RWPE2 (cell line): ENCODE measurements at regions not wholly inside any gene's neighbourhood (a gene's known extent, or its start where the extent isn't known, plus 50 kb on each side); places are given as distances from the start of the nearest gene placed in this dataset.

ENCODE experiments used
- ATAC-seq: fragments of 200-7000 bp; cut with Tn5 transposase; 3 replicates; pipeline ENCODE4 v1.9.1; 2021; ENCODE audit warnings: low read depth
- DNase-seq: peaks from one replicate; pipeline ENCODE4 v3.0.0-alpha.2; 2020; ENCODE audit warnings: low spot score
- H3K27ac ChIP-seq: fragments of 450-650 bp; 2 replicates; pipeline ENCODE4 v1.5.1; 2017; ENCODE audit warnings: mild to moderate bottlenecking; ENCODE audit not compliant: poor library complexity, severe bottlenecking
- H3K27me3 ChIP-seq: fragments of 250-450 bp; sonication (Bioruptor Pico); 2 replicates; pipeline ENCODE4 v1.5.1; 2021; ENCODE audit warnings: mild to moderate bottlenecking, moderate library complexity; ENCODE audit not compliant: insufficient read depth, poor library complexity, severe bottlenecking
- H3K36me3 ChIP-seq: fragments of 250-450 bp; sonication (Bioruptor Pico); 2 replicates; pipeline ENCODE4 v1.5.1; 2020; ENCODE audit warnings: low read depth, mild to moderate bottlenecking, moderate library complexity
- H3K4me1 ChIP-seq: fragments of 250-450 bp; sonication (Bioruptor Pico); 2 replicates; pipeline ENCODE4 v1.5.1; 2021; ENCODE audit warnings: mild to moderate bottlenecking, moderate library complexity; ENCODE audit not compliant: insufficient read depth, poor library complexity, severe bottlenecking
- H3K4me3 ChIP-seq: fragments of 250-450 bp; sonication (Bioruptor Pico); 2 replicates; pipeline ENCODE4 v1.5.1; 2021; ENCODE audit warnings: mild to moderate bottlenecking, moderate library complexity; ENCODE audit not compliant: severe bottlenecking
- H3K9me3 ChIP-seq: fragments of 250-450 bp; sonication (Bioruptor Pico); 2 replicates; pipeline ENCODE4 v1.5.1; 2021; ENCODE audit warnings: mild to moderate bottlenecking, moderate library complexity; ENCODE audit not compliant: severe bottlenecking
- CTCF ChIP-seq: fragments of 450-650 bp; IDR thresholded peaks from one replicate; pipeline ENCODE4 v1.5.1; 2017; ENCODE audit warnings: mild to moderate bottlenecking, moderate library complexity; ENCODE audit not compliant: poor library complexity, severe bottlenecking

- no peak overlapping the region for H3K27ac ChIP-seq
- no peaks in the 10 kb centered on the region for H3K4me1 ChIP-seq
- TF ChIP-seq CTCF, result no peak
- H3K36me3 ChIP-seq, result no peaks in the 10 kb centered on the region
- DNase-seq, result no peak
- no peak overlapping the region for H3K4me3 ChIP-seq
- no peaks in the 10 kb centered on the region for H3K27me3 ChIP-seq
- no peaks in the 10 kb centered on the region for H3K9me3 ChIP-seq
- no peak for ATAC-seq
Observed at GRCh38 chr1:60681095-60681860, 401.1 kb upstream of the NFIA start.

GRCh38 chr1:60679524-60680375, 402.6 kb upstream of the NFIA start:
- no peak for ATAC-seq
- H3K27ac ChIP-seq, result no peak overlapping the region
- no peak for DNase-seq
- no peak overlapping the region for H3K4me3 ChIP-seq
- H3K9me3 ChIP-seq, result no peaks in the 10 kb centered on the region
- H3K36me3 ChIP-seq, result no peaks in the 10 kb centered on the region
- TF ChIP-seq CTCF, result no peak
- no peaks in the 10 kb centered on the region for H3K4me1 ChIP-seq
- peaks cover 3% of the 10 kb centered on the region for H3K27me3 ChIP-seq

GRCh38 chr1:60678802-60679201, 403.6 kb upstream of the NFIA start:
- ATAC-seq, result no peak
- no peak for DNase-seq
- no peaks in the 10 kb centered on the region for H3K36me3 ChIP-seq
- H3K27ac ChIP-seq, result no peak overlapping the region
- no peak for TF ChIP-seq CTCF
- H3K27me3 ChIP-seq, result peaks cover 3% of the 10 kb centered on the region
- no peak overlapping the region for H3K4me3 ChIP-seq
- no peaks in the 10 kb centered on the region for H3K9me3 ChIP-seq
- no peaks in the 10 kb centered on the region for H3K4me1 ChIP-seq

GRCh38 chr1:60678391-60678790, 404.0 kb upstream of the NFIA start:
- H3K4me1 ChIP-seq, result no peaks in the 10 kb centered on the region
- DNase-seq (no peak), ATAC-seq (no peak)
- TF ChIP-seq CTCF, result no peak
- no peaks in the 10 kb centered on the region for H3K36me3 ChIP-seq
- H3K9me3 ChIP-seq, result no peaks in the 10 kb centered on the region
- H3K27ac ChIP-seq, result no peak overlapping the region
- peaks cover 3% of the 10 kb centered on the region for H3K27me3 ChIP-seq
- no peak overlapping the region for H3K4me3 ChIP-seq

- H3K27me3 ChIP-seq, result peaks cover 3% of the 10 kb centered on the region
- no peak for ATAC-seq
- no peaks in the 10 kb centered on the region for H3K9me3 ChIP-seq
- no peak overlapping the region for H3K4me3 ChIP-seq
- H3K4me1 ChIP-seq, result no peaks in the 10 kb centered on the region
- TF ChIP-seq CTCF, result no peak
- no peak for DNase-seq
- no peaks in the 10 kb centered on the region for H3K36me3 ChIP-seq
- H3K27ac ChIP-seq, result no peak overlapping the region
Observed at GRCh38 chr1:60672449-60672848, 409.9 kb upstream of the NFIA start.
